Fibroblast of lung (primary cell): ENCODE measurements at regions not wholly inside any gene's neighbourhood (a gene's known extent, or its start where the extent isn't known, plus 50 kb on each side); places are given as distances from the start of the nearest gene placed in this dataset.

Source experiments
- DNase-seq, 2 donors: peaks; one replicate each; pipeline versions ENCODE4 v3.0.0 to v3.0.0-alpha.2; 2010; ENCODE audit warnings: low read depth in 2 of 2
- H2AFZ ChIP-seq: 2 replicates; pipeline ENCODE4 v1.5.1; 2012; ENCODE audit warnings: low read length, control low read depth, inconsistent platforms
- H3K27ac ChIP-seq: 2 replicates; pipeline ENCODE4 v1.5.1; 2011; ENCODE audit warnings: low read length, control low read depth; ENCODE audit not compliant: insufficient read depth
- H3K27me3 ChIP-seq: 2 replicates; pipeline ENCODE4 v1.5.1; 2011; ENCODE audit warnings: mild to moderate bottlenecking, low read length; ENCODE audit not compliant: control insufficient read depth, insufficient read depth
- H3K36me3 ChIP-seq: 2 replicates; pipeline ENCODE4 v1.5.1; 2011; ENCODE audit warnings: low read length; ENCODE audit not compliant: control insufficient read depth, insufficient read depth
- H3K4me1 ChIP-seq: 2 replicates; pipeline ENCODE4 v1.5.1; 2011; ENCODE audit warnings: low read length; ENCODE audit not compliant: control insufficient read depth, insufficient read depth; ENCODE audit errors: extremely low read depth
- H3K4me2 ChIP-seq: 2 replicates; pipeline ENCODE4 v1.5.1; 2011; ENCODE audit warnings: low read length, control low read depth; ENCODE audit not compliant: insufficient read depth; ENCODE audit errors: extremely low read depth
- H3K4me3 ChIP-seq, 4 experiments: fragments of 200-600 bp in 1 of 4; sonication (generic) in 1 of 4; replicated peaks in 1 of 4; 2 replicates each; pipeline ENCODE4 v1.5.1; 2011 to 2016; ENCODE audit warnings: low read length in 4 of 4, low read depth in 3 of 4, mild to moderate bottlenecking in 3 of 4, control low read depth in 2 of 4, inconsistent platforms in 1 of 4, mixed read lengths in 1 of 4; ENCODE audit not compliant: insufficient read depth in 1 of 4; ENCODE audit errors: control extremely low read depth in 1 of 4
- H3K79me2 ChIP-seq: 2 replicates; pipeline ENCODE4 v1.5.1; 2012; ENCODE audit warnings: mild to moderate bottlenecking, low read length, inconsistent platforms; ENCODE audit not compliant: control insufficient read depth, insufficient read depth
- H3K9ac ChIP-seq: 2 replicates; pipeline ENCODE4 v1.5.1; 2011; ENCODE audit warnings: mild to moderate bottlenecking, low read length, control low read depth; ENCODE audit not compliant: insufficient read depth
- H3K9me3 ChIP-seq: 2 replicates; pipeline ENCODE4 v1.5.1; 2012; ENCODE audit warnings: low read depth, low read length; ENCODE audit not compliant: control insufficient read depth, insufficient read depth
- H4K20me1 ChIP-seq: 2 replicates; pipeline ENCODE4 v1.5.1; 2011; ENCODE audit warnings: low read length; ENCODE audit not compliant: control insufficient read depth, insufficient read depth; ENCODE audit errors: extremely low read depth
- CTCF ChIP-seq, 2 donors: IDR thresholded peaks in 1 of 2; conservative IDR thresholded peaks in 1 of 2; 1 replicate in 1 of 2; 2 replicates in 1 of 2; pipeline ENCODE4 v1.5.1; 2011 to 2012; ENCODE audit warnings: low read length in 2 of 2, control low read depth in 1 of 2, inconsistent platforms in 1 of 2, low read depth in 1 of 2, mild to moderate bottlenecking in 1 of 2
- EZH2 ChIP-seq: IDR thresholded peaks from 2 replicates; pipeline ENCODE4 v1.5.1; 2012; ENCODE audit warnings: low read length, control low read depth, mild to moderate bottlenecking; ENCODE audit errors: missing control alignments

- Histone ChIP-seq H3K79me2 (no peaks in the 10 kb centered on the region), H4K20me1 (no peaks in the 10 kb centered on the region), H3K9ac (no peak overlapping the region), H2AFZ (no peak overlapping the region), H3K27me3 (no peaks in the 10 kb centered on the region), H3K27ac (no peak overlapping the region), H3K36me3 (no peaks in the 10 kb centered on the region), H3K4me1 (no peaks in the 10 kb centered on the region), H3K9me3 (no peaks in the 10 kb centered on the region), H3K4me3 (no peak overlapping the region), H3K4me2 (no peak overlapping the region)
- TF ChIP-seq EZH2 (no peak), CTCF (conservative IDR thresholded peaks at IDR 0.05 in 1 of 2, IDR thresholded peaks at IDR 0.05 in 1 of 2; ENCODE audit: low read depth in 1 of 2, low read length in 2 of 2) (no peak)
- DNase-seq, result no peak
Measured at GRCh38 chr9:28899926-28900325, 1326.6 kb upstream of the C9orf72 start.

- no peak for TF ChIP-seq EZH2
- TF ChIP-seq CTCF (conservative IDR thresholded peaks at IDR 0.05 in 1 of 2, IDR thresholded peaks at IDR 0.05 in 1 of 2; ENCODE audit: low read depth in 1 of 2, low read length in 2 of 2), result no peak
- no peaks in the 10 kb centered on the region for H3K79me2 ChIP-seq
Measured at GRCh38 chr9:28900406-28900805, 1327.1 kb upstream of the C9orf72 start.

GRCh38 chr9:28909526-28909925 lies 1336.2 kb upstream of the C9orf72 start:
- H3K4me1 ChIP-seq, result no peaks in the 10 kb centered on the region
- H2AFZ ChIP-seq, result no peak overlapping the region
- no peaks in the 10 kb centered on the region for H3K79me2 ChIP-seq
- no peak overlapping the region for H3K9ac ChIP-seq
- H3K4me3 ChIP-seq, result no peak overlapping the region
- no peaks in the 10 kb centered on the region for H3K36me3 ChIP-seq
- no peaks in the 10 kb centered on the region for H4K20me1 ChIP-seq
- TF ChIP-seq CTCF (conservative IDR thresholded peaks at IDR 0.05 in 1 of 2, IDR thresholded peaks at IDR 0.05 in 1 of 2; ENCODE audit: low read depth in 1 of 2, low read length in 2 of 2), result no peak
- no peak for TF ChIP-seq EZH2
- no peak overlapping the region for H3K4me2 ChIP-seq
- no peaks in the 10 kb centered on the region for H3K27me3 ChIP-seq
- no peak for DNase-seq
- no peak overlapping the region for H3K27ac ChIP-seq
- no peaks in the 10 kb centered on the region for H3K9me3 ChIP-seq

More at GRCh38 chr9:28900406-28900805, 1327.1 kb upstream of the C9orf72 start:
- Histone ChIP-seq H2AFZ (no peak overlapping the region), H4K20me1 (no peaks in the 10 kb centered on the region), H3K4me3 (no peak overlapping the region), H3K9ac (no peak overlapping the region), H3K27me3 (no peaks in the 10 kb centered on the region), H3K4me2 (no peak overlapping the region), H3K4me1 (no peaks in the 10 kb centered on the region), H3K27ac (no peak overlapping the region), H3K36me3 (no peaks in the 10 kb centered on the region), H3K9me3 (no peaks in the 10 kb centered on the region)
- no peak for DNase-seq
